GM20431 (cell line): ENCODE measurements at regions not wholly inside any gene's neighbourhood (a gene's known extent, or its start where the extent isn't known, plus 50 kb on each side); places are given as distances from the start of the nearest gene placed in this dataset.
"Not testable (repeated sequence)": the region's sequence is repeated elsewhere in the genome, so short reads cannot be mapped to it uniquely, and the experiment has no call there.

ENCODE experiments used
- in situ Hi-C: fragments of 300-500 bp; cut with MseI, MboI; formaldehyde crosslinking; loops from one replicate; pipeline ENCODE4 v1.15.0; 2020; ENCODE audit warnings: low sequenced_read_pairs; ENCODE audit not compliant: unreplicated experiment

GRCh38 chr10:28139138-28139537 is 140.3 kb upstream of the ODAD2 start:
- in situ Hi-C loops: no loop called here

GRCh38 chr10:28137907-28138880 is 139.3 kb upstream of the ODAD2 start:
- in situ Hi-C loops: no loop called here

GRCh38 chr10:28135258-28135657 is 136.4 kb upstream of the ODAD2 start:
- in situ Hi-C loops: no loop called here

- in situ Hi-C loops: no loop called here
These were observed 131.4 kb upstream of the ODAD2 start for GRCh38 chr10:28130267-28130666.

- in situ Hi-C loops: no loop called here
These were observed 129.0 kb upstream of the ODAD2 start for GRCh38 chr10:28127881-28128280.

DNA sequence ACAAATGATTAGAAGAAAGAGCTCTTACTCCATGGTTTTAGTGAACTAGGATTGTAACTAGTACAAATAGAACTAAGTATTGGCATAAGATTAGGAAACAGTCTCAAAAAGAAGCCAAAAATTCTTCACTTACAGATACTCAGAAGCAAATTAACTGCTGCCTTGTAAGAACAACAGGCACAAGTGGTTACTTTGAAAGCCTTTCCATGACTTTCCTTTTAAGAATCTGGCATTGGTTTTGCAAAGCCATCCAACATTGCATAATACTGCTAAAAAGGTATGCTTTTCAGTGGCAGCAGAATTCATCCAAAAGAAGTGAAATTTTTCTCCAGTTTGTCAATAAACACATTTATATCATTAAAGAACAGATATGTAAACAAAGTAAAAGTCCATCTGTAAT is 126.8 kb upstream of the ODAD2 start:
- in situ Hi-C loops: no loop called here

DNA sequence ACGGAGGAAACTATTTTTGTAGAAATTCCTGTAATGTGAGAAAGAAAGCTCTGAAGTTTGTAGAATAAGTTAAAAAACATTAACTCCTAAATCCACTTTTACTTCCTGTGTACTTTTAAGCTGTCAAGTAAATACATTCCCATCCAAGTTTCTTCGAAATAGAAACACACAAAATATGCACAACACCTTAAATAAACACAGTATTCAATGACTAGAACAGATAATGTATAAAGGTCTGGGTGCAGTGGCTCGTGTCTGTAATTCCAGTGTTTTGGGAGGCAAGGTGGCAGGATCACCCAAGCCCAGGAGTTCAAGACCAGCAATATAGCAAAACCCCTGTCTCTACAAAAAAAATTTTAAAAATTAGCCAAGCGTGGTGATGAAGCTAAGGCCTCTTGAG is 121.9 kb upstream of the ODAD2 start:
- in situ Hi-C loops: no loop called here

DNA sequence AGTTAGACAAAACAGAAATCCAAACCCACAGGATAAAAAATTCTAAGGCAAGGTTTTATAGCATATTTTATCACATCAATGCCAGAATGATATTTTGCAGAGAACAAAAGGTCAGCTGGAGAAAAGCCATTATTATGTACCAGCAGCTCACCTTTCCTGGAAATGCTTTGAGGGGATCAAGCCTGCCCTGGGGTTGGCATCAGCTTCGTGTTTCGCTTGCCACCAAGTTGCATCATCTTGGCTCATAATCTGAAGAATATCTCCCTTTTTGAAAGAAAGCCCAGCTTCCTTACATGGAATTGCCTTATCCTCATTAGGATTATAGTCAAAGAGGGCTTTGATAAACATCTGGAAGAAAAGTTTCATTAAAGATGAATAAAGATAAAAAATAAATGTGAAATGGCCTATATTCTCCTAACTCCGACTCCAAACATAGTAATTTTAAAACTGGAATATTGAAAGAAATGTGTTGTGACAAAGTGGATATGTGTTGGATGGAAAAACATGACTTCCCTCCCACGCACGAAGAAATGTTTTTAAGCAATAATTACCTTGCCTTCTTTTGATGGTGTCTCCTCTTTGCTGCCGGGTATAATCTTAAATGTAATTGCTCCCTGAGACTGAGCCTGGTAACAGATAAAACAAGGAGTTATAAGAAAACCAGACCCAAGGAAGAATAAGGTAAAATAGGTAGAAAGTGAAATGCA is 121.3 kb upstream of the ODAD2 start:
- in situ Hi-C loops: no loop called here

DNA sequence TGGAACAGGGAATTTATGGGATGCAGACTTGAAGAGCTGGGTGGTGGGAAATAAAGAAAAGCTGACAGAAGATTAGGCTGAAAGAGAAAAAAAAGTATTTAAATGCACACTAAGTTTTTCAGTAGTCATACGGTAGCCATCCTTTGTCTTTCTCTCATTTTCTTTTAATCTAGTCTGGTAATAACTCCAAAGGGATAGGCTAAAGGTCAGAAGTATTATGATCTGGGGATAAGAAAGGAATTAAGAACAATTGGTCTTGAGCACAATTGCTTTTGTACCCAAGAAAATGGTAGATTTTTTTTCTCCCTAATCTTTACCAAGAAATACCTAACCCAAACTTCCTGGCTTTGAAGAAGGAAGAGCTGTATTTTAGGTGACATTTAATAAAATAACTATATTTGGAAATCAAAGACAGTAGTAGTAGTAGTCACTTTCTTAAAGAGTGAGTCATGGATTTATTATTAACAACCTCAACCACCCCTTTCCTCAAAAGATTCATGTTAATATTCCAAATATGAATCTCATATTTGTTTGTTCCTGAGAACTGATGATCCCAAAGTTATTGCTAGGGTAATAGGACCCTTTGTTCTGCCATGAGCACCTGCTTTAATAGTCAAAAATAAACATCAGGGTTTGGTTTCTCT is 120.2 kb upstream of the ODAD2 start:
- in situ Hi-C loops: no loop called here

- in situ Hi-C loops: no loop called here
These were observed 114.3 kb upstream of the ODAD2 start for GRCh38 chr10:28113202-28113601.

DNA sequence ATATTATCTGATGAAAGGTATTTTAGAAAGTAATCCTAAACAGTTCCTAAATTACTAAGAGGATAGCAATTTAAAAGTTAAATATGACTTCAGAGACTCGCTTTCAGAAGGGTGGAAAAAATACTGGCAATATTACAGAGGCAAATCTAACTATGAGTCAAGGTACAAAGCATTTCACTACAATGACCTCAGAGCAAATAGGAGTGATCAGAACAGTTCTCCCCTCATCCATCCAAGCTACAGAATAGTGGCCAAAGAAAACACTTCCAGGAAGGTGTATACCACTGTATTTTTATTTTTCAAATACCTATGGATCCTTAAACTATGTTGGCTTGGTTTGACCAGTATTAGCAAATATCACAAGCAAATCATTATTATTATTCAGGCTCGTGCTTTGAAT is 112.8 kb upstream of the ODAD2 start:
- in situ Hi-C loops: no loop called here

DNA sequence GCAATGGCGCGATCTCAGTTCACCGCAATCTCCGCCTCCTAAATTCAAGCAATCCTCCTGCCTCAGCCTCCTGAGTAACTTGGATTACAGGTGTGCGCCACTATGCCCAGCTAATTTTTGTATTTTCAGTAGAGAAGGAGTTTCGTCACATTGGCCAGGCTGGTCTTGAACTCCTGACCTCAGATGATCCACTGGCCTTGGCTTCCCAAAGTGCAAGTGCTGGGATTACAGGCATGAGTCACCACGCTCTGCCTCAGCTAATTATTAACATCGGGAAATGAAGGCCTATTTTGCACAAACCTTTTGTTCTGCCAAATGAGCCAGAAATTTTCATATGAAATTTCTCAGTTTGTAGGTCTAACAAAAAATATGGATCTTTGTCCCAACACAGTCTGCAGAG is 106.7 kb upstream of the ODAD2 start:
- in situ Hi-C loops: no loop called here

DNA sequence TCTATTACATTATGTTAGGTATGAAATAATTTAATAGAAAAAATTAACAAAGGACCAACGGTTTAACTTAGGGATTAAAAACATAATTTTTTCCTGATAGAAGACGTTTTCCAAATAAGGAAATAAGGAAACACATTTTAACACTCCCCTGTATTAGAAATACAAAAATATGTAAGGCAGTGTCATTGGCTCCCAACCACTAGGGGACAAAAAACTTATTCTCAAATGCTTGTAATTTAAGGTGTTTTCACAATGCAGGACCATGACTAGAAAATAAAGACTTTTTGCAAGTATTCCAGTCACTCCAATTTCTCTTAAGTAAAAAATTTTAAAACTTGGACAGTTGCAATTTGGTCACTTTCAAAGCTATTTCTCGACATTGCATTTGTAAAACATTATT is 98.8 kb upstream of the ODAD2 start:
- in situ Hi-C loops: no loop called here

- in situ Hi-C loops: no loop called here
These were observed 97.0 kb upstream of the ODAD2 start for GRCh38 chr10:28095791-28096378.

GRCh38 chr10:28094121-28094520 is 95.2 kb upstream of the ODAD2 start:
- in situ Hi-C loops: no loop called here

DNA sequence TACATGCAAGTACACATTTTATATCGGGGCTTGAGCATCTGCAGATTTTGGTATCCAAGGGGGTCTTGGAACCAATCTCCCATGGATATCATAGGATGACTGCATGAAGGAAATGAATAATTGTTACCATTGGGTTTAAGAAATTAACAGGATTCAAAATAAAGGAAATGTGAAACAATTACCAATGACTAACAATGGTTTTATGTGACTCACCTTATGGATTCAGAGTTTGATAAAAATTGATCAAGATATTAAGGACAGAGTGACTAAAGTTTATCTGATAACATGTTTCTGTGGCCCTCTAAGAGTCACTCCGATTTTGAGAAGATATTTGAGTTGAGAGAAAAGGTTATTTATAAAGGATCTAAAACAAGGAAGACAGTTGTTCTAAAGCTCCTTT is 93.0 kb upstream of the ODAD2 start:
- in situ Hi-C loops: no loop called here

DNA sequence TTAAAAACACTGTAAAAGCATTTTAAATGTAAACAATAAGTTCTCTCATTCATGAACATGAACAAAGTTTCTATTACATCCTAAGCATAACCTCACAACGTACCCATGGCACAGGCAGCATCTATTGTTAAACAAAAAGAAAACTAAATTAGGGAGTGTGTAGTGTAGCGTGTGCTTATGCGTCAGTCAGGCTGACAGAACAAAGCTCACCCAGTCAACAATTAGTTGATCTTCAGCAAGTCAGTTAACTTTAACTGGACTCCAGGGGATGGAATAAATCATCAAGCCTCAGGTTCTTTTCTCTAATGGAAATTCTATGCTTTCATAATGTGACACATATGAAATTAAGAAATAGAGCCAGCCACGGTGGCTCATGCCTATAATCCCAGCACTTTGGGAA is 91.6 kb upstream of the ODAD2 start:
- in situ Hi-C loops: no loop called here

- in situ Hi-C loops: no loop called here
These were observed 90.6 kb upstream of the ODAD2 start for GRCh38 chr10:28089467-28089866.

- in situ Hi-C loops: no loop called here
These were observed 88.9 kb upstream of the ODAD2 start for GRCh38 chr10:28087661-28088351.

- in situ Hi-C loops: not testable (repeated sequence)
These were observed 86.9 kb upstream of the ODAD2 start for GRCh38 chr10:28085760-28086159.
